Endodermal cell (in vitro differentiated cells): ENCODE measurements at regions not wholly inside any gene's neighbourhood (a gene's known extent, or its start where the extent isn't known, plus 50 kb on each side); places are given as distances from the start of the nearest gene placed in this dataset.

Experiments
- DNase-seq: peaks from one replicate; pipeline ENCODE4 v3.0.0-alpha.2; 2017
- H3K27ac ChIP-seq: 2 replicates; pipeline ENCODE4 v1.5.1; 2013; ENCODE audit warnings: mild to moderate bottlenecking, low read depth, low read length, moderate library complexity
- H3K27me3 ChIP-seq: 2 replicates; pipeline ENCODE4 v1.6.1; 2013; ENCODE audit warnings: mild to moderate bottlenecking, low read length, moderate library complexity; ENCODE audit not compliant: insufficient read depth, control insufficient read depth, poor library complexity, severe bottlenecking
- H3K36me3 ChIP-seq: 2 replicates; pipeline ENCODE4 v1.7.0; 2013; ENCODE audit warnings: mild to moderate bottlenecking, low read length, moderate library complexity; ENCODE audit not compliant: control insufficient read depth, insufficient read depth
- H3K4me1 ChIP-seq: one replicate; pipeline ENCODE4 v1.7.0; 2013; ENCODE audit warnings: low read length; ENCODE audit not compliant: control insufficient read depth, insufficient read depth
- H3K4me3 ChIP-seq: 2 replicates; pipeline ENCODE4 v1.5.1; 2013; ENCODE audit warnings: mild to moderate bottlenecking, low read length, moderate library complexity
- H3K9ac ChIP-seq: 2 replicates; pipeline ENCODE4 v1.6.1; 2013; ENCODE audit warnings: mild to moderate bottlenecking, low read length, moderate library complexity; ENCODE audit not compliant: poor library complexity, severe bottlenecking; ENCODE audit errors: extremely low read depth
- H3K9me3 ChIP-seq: 2 replicates; pipeline ENCODE4 v1.6.1; 2013; ENCODE audit warnings: mild to moderate bottlenecking, low read length, moderate library complexity; ENCODE audit not compliant: control insufficient read depth
- H3K27ac Mint-ChIP-seq: 2 replicates; pipeline ENCODE4 v1.8.0; 2020; ENCODE audit warnings: mixed read lengths
- H3K27me3 Mint-ChIP-seq: 2 replicates; pipeline ENCODE4 v1.8.0; 2021; ENCODE audit warnings: mild to moderate bottlenecking, mixed read lengths; ENCODE audit not compliant: insufficient read depth
- H3K36me3 Mint-ChIP-seq: 2 replicates; pipeline ENCODE4 v1.8.0; 2020; ENCODE audit warnings: low read depth, mixed read lengths
- H3K4me1 Mint-ChIP-seq: 2 replicates; pipeline ENCODE4 v1.8.0; 2020; ENCODE audit warnings: mixed read lengths
- H3K4me3 Mint-ChIP-seq: 2 replicates; pipeline ENCODE4 v1.8.0; 2020; ENCODE audit warnings: mild to moderate bottlenecking, moderate library complexity, mixed read lengths
- H3K9me3 Mint-ChIP-seq: 2 replicates; pipeline ENCODE4 v1.8.0; 2020; ENCODE audit warnings: mild to moderate bottlenecking, mixed read lengths
- CTCF ChIP-seq: fragments of 200-600 bp; sonication (generic); conservative IDR thresholded peaks from 2 replicates; pipeline ENCODE4 v1.5.0; 2021; ENCODE audit warnings: antibody characterized with exemption, mild to moderate bottlenecking
- WGBS, 2 experiments: methylation state at CpG; one replicate each; pipeline versions ENCODE4 v1.1.5 to v1.1.7; 2013; ENCODE audit warnings: missing lambda C conversion rate in 2 of 2, mixed read lengths in 1 of 2; ENCODE audit not compliant: insufficient coverage in 1 of 2, insufficient read length in 1 of 2; 5-methylcytosine and 5-hydroxymethylcytosine counted together

DNA sequence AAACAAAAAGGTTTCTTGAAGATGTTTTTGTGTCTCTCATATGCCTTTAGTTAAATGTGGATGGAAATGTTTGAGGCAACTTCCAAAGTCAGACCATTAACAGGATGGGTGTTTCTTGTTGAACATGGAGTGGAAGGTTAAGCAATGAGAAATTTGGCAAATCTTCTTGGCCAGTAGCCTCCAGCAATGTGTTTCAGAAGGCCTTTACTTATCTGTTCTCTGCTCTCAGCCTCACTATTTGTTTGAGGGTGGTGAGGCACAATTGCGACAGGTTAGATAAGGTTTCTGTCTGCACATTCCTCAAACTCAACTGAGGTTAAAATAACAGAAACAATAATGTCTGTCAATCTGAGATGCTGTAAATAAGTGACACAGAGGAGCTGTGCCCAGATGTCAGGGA, 1019.0 kb downstream of the DIAPH3 start:
- Mint-ChIP-seq H3K4me3 (no peak overlapping the region), H3K27me3 (no peaks in the 10 kb centered on the region), H3K4me1 (peaks cover 8% of the 10 kb centered on the region), H3K27ac (no peak overlapping the region), H3K9me3 (no peaks in the 10 kb centered on the region), H3K36me3 (no peaks in the 10 kb centered on the region)
- H3K27ac ChIP-seq: no peak overlapping the region
- H3K9ac ChIP-seq: no peak overlapping the region
- H3K9me3 ChIP-seq: no peaks in the 10 kb centered on the region
- peaks cover 5% of the 10 kb centered on the region for H3K4me1 ChIP-seq
- no peak overlapping the region for H3K4me3 ChIP-seq
- no peak for DNase-seq
- no peak for TF ChIP-seq CTCF
- H3K27me3 ChIP-seq: no peaks in the 10 kb centered on the region
- 83% methylated on average over 1 of the region's 1 CpG; no CpG with 5 or more reads in 1 of the 2 experiments for WGBS, 2 experiments
- no peaks in the 10 kb centered on the region for H3K36me3 ChIP-seq

DNA sequence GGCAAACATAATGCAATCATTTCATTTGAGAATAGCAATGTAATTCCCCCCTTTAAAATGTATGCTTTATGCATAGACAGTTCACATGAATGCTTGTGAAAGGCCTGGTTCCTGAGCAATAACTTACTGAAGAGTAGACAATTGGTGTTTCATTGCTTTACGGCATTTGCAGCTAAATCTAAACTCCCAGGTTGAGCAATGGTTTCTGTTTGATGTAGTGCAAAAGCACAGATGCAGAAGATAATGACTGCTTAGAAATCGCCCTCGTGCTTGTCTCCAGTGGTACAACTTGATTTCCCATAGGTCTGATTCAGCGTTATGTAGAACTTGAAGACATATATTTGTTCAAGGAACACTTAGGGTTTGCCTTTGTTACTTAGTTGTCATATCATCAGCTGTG, 1018.3 kb downstream of the DIAPH3 start:
- H3K27me3 Mint-ChIP-seq: no peaks in the 10 kb centered on the region
- no peaks in the 10 kb centered on the region for H3K9me3 Mint-ChIP-seq
- no peaks in the 10 kb centered on the region for H3K36me3 Mint-ChIP-seq
- H3K4me1 ChIP-seq: peaks cover 5% of the 10 kb centered on the region
- TF ChIP-seq CTCF: no peak
- no peak for DNase-seq
- no peaks in the 10 kb centered on the region for H3K9me3 ChIP-seq
- H3K4me1 Mint-ChIP-seq: peaks cover 8% of the 10 kb centered on the region
- H3K27ac Mint-ChIP-seq: no peak overlapping the region
- H3K4me3 ChIP-seq: no peak overlapping the region
- H3K36me3 ChIP-seq: no peaks in the 10 kb centered on the region
- no peaks in the 10 kb centered on the region for H3K27me3 ChIP-seq
- 94 to 96% methylated on average over 4 of the region's 4 CpGs for WGBS, 2 experiments
- no peak overlapping the region for H3K4me3 Mint-ChIP-seq
- H3K27ac ChIP-seq: no peak overlapping the region
- H3K9ac ChIP-seq: no peak overlapping the region

GRCh38 chr13:59157181-59157580, 1006.5 kb downstream of the DIAPH3 start:
- Mint-ChIP-seq H3K4me1 (peaks cover 5% of the 10 kb centered on the region), H3K27ac (no peak overlapping the region), H3K4me3 (no peak overlapping the region), H3K27me3 (no peaks in the 10 kb centered on the region), H3K9me3 (no peaks in the 10 kb centered on the region), H3K36me3 (no peaks in the 10 kb centered on the region)
- no peaks in the 10 kb centered on the region for H3K9me3 ChIP-seq
- no peaks in the 10 kb centered on the region for H3K36me3 ChIP-seq
- no peak overlapping the region for H3K27ac ChIP-seq
- TF ChIP-seq CTCF: no peak
- 67 to 97% methylated on average over 1 to 3 of the region's 3 CpGs for WGBS, 2 experiments
- H3K4me3 ChIP-seq: no peak overlapping the region
- H3K4me1 ChIP-seq: no peaks in the 10 kb centered on the region
- DNase-seq: no peak
- no peak overlapping the region for H3K9ac ChIP-seq
- no peaks in the 10 kb centered on the region for H3K27me3 ChIP-seq
